22Rv1 (cell line): ENCODE measurements at regions not wholly inside any gene's neighbourhood (a gene's known extent, or its start where the extent isn't known, plus 50 kb on each side); places are given as distances from the start of the nearest gene placed in this dataset.

ENCODE experiments used
- H3K27ac ChIP-seq: fragments of 450-650 bp; 2 replicates; pipeline ENCODE4 v1.5.1; 2017
- CTCF ChIP-seq: fragments of 450-650 bp; IDR thresholded peaks from 2 replicates; pipeline ENCODE4 v1.5.1; 2017; ENCODE audit warnings: mild to moderate bottlenecking
- ZFX ChIP-seq: fragments of 450-650 bp; IDR thresholded peaks from 2 replicates; pipeline ENCODE4 v1.6.1; 2017; ENCODE audit warnings: antibody characterized with exemption, borderline replicate concordance

GRCh38 chr18:22018366-22018765, 151.0 kb upstream of the GATA6 start:
- no peak overlapping the region for H3K27ac ChIP-seq
- TF ChIP-seq CTCF, result no peak
- no peak for TF ChIP-seq ZFX

- TF ChIP-seq ZFX (no peak), CTCF (no peak)
- H3K27ac ChIP-seq, result peak overlapping the region; percentile 69; the same call in 1 of the 2 replicates
Observed at GRCh38 chr18:22019193-22019592, 150.2 kb upstream of the GATA6 start.

GRCh38 chr18:22020127-22020866, 149.1 kb upstream of the GATA6 start:
- no peak for TF ChIP-seq ZFX
- TF ChIP-seq CTCF, result no peak
- peak overlapping the region; percentile 69 for H3K27ac ChIP-seq

GRCh38 chr18:22020867-22021370, 148.5 kb upstream of the GATA6 start:
- H3K27ac ChIP-seq, result peak overlapping the region; percentile 69
- TF ChIP-seq CTCF (no peak), ZFX (no peak)

- TF ChIP-seq ZFX (no peak), CTCF (no peak)
- peak overlapping the region; percentile 69 for H3K27ac ChIP-seq
Observed at GRCh38 chr18:22021701-22022100, 147.7 kb upstream of the GATA6 start.

- H3K27ac ChIP-seq, result no peak overlapping the region
- TF ChIP-seq CTCF (no peak), ZFX (no peak)
Observed at GRCh38 chr18:22024924-22025323, 144.5 kb upstream of the GATA6 start.

- no peak overlapping the region for H3K27ac ChIP-seq
- no peak for TF ChIP-seq CTCF
Observed at GRCh38 chr18:22026362-22026761, 143.0 kb upstream of the GATA6 start.
